ENCODE measurements at regions not wholly inside any gene's neighbourhood (a gene's known extent, or its start where the extent isn't known, plus 50 kb on each side); places are given as distances from the start of the nearest gene placed in this dataset.

DNA sequence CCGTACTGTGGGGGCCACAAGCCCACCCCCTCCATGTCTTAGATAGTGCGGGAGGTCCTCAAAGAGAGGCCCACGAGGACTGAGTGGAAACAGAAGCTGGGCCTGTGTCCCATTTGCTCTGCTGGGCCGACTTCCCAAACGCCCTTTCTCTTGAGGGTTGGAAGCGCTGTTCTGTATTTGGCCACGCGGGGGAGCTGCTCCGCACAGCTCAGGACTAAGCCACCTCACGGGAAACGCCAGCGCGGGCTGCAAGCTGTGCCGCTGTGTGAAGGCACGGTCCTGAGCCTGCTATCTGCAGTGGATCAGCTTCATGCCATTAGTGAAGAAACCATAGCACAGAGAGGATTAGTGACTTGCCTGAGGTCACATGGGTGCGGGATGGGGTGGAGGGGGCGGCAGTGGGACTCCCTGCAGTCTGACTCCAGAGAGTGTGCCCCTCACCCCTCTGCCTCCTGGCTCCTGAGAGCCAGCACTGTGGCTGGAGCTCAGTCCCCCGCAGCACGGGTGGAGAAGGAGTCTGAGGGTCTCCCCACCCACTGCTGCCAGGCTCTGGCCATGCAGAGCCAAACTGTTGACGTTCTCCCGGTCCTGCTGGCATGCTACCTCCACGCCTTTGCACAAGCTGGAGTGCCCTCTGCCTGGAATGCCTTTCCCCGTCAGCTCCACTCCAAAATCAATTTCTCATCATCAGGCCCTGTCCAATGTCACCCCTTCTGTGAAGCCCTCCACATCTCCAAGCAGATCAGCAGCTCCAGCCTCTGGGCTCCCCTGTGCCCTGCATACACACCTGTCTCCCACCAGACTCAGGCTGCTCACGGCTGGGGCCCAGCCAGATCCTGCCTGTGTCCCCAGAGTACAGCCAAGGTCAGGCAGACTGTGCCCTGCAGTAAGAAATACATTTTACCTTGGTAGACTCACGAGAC lies 51.5 kb upstream of the LRRC32 start:
- peak overlapping the region; percentile 72 for H2AFZ ChIP-seq
- H3K4me3 ChIP-seq (ENCODE audit: low read depth, low read length), result no peak overlapping the region
- H3K9ac ChIP-seq, result no peak overlapping the region
- TF ChIP-seq, protein P1, sequence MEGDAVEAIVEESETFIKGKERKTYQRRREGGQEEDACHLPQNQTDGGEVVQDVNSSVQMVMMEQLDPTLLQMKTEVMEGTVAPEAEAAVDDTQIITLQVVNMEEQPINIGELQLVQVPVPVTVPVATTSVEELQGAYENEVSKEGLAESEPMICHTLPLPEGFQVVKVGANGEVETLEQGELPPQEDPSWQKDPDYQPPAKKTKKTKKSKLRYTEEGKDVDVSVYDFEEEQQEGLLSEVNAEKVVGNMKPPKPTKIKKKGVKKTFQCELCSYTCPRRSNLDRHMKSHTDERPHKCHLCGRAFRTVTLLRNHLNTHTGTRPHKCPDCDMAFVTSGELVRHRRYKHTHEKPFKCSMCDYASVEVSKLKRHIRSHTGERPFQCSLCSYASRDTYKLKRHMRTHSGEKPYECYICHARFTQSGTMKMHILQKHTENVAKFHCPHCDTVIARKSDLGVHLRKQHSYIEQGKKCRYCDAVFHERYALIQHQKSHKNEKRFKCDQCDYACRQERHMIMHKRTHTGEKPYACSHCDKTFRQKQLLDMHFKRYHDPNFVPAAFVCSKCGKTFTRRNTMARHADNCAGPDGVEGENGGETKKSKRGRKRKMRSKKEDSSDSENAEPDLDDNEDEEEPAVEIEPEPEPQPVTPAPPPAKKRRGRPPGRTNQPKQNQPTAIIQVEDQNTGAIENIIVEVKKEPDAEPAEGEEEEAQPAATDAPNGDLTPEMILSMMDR (IDR thresholded peaks at IDR 0.05), result peak; percentile 82
- no peaks in the 10 kb centered on the region for H3K79me2 ChIP-seq
- H3K4me1 ChIP-seq, result no peaks in the 10 kb centered on the region
- H3K27ac ChIP-seq, result no peak overlapping the region
- no peaks in the 10 kb centered on the region for H3K36me3 ChIP-seq (ENCODE audit: control insufficient read depth, insufficient read depth, low read length)
- H3K4me2 ChIP-seq (ENCODE audit: low read length), result no peak overlapping the region
- H3K27me3 ChIP-seq (ENCODE audit: control insufficient read depth, insufficient read depth, low read length), result no peaks in the 10 kb centered on the region
- H3K9me3 ChIP-seq (ENCODE audit: control insufficient read depth, low read length), result no peaks in the 10 kb centered on the region

DNA sequence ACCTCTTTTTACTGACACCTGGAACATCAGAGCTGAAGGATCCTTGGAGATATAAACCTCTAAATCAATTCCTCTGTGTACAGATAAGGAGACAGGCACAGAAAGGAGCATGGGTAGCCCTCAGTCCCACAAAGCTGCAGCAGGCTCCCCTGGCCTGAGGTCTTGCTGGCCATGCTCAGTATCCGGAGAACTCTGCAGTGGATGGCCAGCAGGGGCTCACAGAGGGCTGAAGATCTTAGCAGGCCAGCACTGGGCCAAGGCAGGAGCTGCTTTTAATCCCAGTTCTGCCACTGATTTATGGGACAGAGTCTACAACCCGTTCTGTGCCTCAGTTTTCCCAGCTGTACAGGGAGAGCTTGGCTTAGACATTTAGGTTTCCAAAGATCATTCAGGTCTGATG lies 52.6 kb upstream of the LRRC32 start:
- Histone ChIP-seq H3K27ac (no peak overlapping the region), H3K4me2 (ENCODE audit: low read length) (no peak overlapping the region), H3K27me3 (ENCODE audit: control insufficient read depth, insufficient read depth, low read length) (no peaks in the 10 kb centered on the region), H2AFZ (no peak overlapping the region), H3K9ac (no peak overlapping the region), H3K4me3 (ENCODE audit: low read depth, low read length) (no peak overlapping the region), H3K79me2 (no peaks in the 10 kb centered on the region), H3K4me1 (no peaks in the 10 kb centered on the region), H3K36me3 (ENCODE audit: control insufficient read depth, insufficient read depth, low read length) (no peaks in the 10 kb centered on the region), H3K9me3 (ENCODE audit: control insufficient read depth, low read length) (no peaks in the 10 kb centered on the region)
- TF ChIP-seq, protein P1 (IDR thresholded peaks at IDR 0.05), result no peak

DNA sequence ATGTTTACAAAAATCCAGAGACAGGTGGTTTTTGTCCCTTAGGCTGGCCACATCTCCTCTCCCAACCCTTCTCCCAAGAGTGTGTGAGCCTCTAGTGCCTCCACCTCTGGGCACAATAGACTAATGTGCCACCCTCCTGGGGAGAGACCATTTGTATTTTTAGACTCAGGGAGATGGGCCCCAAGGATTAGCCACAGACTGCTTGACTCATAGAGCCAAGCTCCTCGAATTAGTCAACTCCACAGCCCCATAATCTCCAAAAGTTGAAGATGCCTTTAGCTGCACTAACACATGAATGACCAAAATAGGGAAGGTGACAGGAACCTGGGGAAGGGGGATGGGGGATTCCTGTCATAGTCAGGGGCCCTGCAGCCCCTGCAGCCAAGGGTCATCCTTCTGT lies 53.0 kb upstream of the LRRC32 start:
- Histone ChIP-seq H2AFZ (no peak overlapping the region), H3K4me1 (no peaks in the 10 kb centered on the region), H3K27me3 (ENCODE audit: control insufficient read depth, insufficient read depth, low read length) (no peaks in the 10 kb centered on the region), H3K9ac (no peak overlapping the region), H3K27ac (no peak overlapping the region), H3K79me2 (no peaks in the 10 kb centered on the region), H3K4me2 (ENCODE audit: low read length) (no peak overlapping the region), H3K9me3 (ENCODE audit: control insufficient read depth, low read length) (no peaks in the 10 kb centered on the region), H3K4me3 (ENCODE audit: low read depth, low read length) (no peak overlapping the region), H3K36me3 (ENCODE audit: control insufficient read depth, insufficient read depth, low read length) (no peaks in the 10 kb centered on the region)
- TF ChIP-seq, protein P1 (IDR thresholded peaks at IDR 0.05), result no peak

DNA sequence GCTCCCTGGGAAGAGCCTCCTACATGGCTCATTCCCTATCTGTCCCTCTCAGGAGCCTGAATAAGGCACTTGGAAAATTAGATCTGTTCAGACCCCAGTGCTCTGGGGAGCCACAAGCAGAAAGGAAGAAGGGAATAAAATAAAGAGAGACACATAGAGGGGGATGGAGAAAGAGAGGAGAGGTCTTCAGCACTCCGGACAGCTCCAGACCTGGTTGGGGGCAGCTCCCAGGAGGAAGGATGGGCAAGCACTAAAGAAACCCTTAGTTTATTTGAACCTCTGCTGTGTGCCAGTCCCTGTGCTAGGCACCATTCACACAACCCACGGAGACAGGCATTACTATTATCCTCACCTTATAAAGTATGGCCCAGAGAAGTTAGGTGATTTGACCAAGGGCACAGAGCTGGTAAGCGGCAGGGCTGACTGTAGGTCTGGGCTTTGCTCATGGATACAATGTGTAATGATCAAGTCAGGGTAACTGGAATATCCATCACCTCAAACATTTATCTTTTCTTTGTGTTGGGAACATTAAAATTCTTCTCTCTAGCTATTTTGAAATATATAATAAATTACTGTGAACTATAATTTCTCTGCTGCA lies 53.7 kb upstream of the LRRC32 start:
- H3K4me3 ChIP-seq (ENCODE audit: low read depth, low read length), result no peak overlapping the region
- TF ChIP-seq, protein P1 (IDR thresholded peaks at IDR 0.05), result no peak
- H3K4me2 ChIP-seq (ENCODE audit: low read length), result no peak overlapping the region
- no peaks in the 10 kb centered on the region for H3K36me3 ChIP-seq (ENCODE audit: control insufficient read depth, insufficient read depth, low read length)
- no peak overlapping the region for H3K27ac ChIP-seq
- no peaks in the 10 kb centered on the region for H3K4me1 ChIP-seq
- no peaks in the 10 kb centered on the region for H3K27me3 ChIP-seq (ENCODE audit: control insufficient read depth, insufficient read depth, low read length)
- H3K9ac ChIP-seq, result no peak overlapping the region
- H2AFZ ChIP-seq, result no peak overlapping the region
- H3K9me3 ChIP-seq (ENCODE audit: control insufficient read depth, low read length), result no peaks in the 10 kb centered on the region
- H3K79me2 ChIP-seq, result no peaks in the 10 kb centered on the region
